NCI-H2196 (cell line): ENCODE measurements at regions not wholly inside any gene's neighbourhood (a gene's known extent, or its start where the extent isn't known, plus 50 kb on each side); places are given as distances from the start of the nearest gene placed in this dataset.
"Not testable (repeated sequence)": the region's sequence is repeated elsewhere in the genome, so short reads cannot be mapped to it uniquely, and the experiment has no call there.

Experiments
- DNase-seq: peaks from one replicate; lab custom pipeline; 2025; ENCODE audit not compliant: unreplicated experiment; lab: John Stamatoyannopoulos, UW

DNA sequence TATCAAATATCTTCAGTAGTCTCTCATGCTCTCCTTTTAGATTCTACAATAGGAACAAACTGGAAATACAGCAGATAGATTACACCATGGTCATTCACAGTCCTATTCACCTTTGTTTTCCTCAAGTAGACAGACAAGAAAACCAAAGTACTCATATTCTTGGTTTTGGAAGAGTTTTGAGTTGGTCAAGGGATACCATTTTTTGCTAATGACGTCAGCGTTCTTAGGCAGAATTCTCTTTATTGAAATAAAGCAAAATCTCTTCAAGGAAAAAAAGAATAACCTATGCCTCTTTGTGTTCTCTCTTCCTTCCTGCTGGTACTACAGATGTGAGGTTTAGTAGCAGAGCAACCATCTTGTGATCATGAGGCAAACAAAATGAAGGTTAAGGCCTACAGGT is 268.3 kb upstream of the PDZRN3 start:
- no peak for DNase-seq

DNA sequence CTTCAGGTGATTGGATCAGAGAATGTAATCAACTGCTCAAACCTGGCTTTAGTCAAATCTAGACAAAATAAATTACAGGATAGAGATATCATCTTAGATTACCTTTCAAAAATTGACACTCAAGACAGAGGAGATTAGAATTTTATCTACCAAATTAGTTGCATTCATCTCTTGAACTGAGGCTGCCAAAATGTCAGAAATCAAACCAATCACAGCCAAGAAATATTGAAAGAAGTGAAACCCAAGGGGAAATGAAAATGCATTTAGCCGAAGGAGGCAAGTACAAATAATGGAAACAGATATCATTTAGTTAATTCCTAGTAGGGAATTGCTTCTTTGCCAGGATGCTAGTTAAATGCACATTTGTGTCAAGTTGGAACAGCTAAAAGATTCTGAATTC is 261.1 kb upstream of the PDZRN3 start:
- DNase-seq, result no peak

DNA sequence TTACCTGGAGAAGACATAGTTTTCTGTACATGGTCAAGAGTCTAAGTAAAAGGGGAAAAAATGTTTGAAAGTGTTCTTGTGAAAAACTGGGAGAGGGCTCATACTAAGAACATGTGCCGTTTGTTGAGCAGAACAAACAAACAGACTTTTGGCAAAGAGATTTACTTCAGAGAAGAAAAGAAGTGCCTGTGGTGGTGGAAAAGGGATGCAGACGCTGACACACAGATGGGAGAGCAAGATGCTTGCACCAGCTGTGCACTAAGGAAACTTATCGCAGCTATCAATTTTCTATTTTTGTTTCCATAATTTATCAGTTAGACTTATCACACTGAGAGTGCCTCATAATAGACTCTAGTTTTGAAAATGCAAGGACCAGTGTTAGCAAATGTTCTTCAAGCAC is 259.6 kb upstream of the PDZRN3 start:
- no peak for DNase-seq

DNA sequence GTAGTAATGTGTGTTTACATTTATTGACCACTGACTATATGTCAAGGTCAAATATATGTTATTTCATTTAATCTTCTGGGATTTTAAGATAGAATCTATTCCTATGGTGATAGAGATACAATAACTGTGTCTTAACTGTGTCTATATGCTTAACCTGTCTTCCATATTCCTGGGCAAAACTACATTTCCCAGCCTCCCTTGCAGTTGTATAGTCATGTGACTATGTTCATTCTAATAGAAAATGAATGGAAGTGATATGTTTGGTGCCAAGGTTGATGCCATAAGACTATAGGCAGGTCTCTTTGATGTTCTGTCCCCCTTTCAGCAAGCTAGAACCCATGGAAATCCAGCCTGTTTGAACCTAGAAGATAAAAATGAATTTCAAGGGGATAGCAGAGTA is 258.8 kb upstream of the PDZRN3 start:
- no peak for DNase-seq

DNA sequence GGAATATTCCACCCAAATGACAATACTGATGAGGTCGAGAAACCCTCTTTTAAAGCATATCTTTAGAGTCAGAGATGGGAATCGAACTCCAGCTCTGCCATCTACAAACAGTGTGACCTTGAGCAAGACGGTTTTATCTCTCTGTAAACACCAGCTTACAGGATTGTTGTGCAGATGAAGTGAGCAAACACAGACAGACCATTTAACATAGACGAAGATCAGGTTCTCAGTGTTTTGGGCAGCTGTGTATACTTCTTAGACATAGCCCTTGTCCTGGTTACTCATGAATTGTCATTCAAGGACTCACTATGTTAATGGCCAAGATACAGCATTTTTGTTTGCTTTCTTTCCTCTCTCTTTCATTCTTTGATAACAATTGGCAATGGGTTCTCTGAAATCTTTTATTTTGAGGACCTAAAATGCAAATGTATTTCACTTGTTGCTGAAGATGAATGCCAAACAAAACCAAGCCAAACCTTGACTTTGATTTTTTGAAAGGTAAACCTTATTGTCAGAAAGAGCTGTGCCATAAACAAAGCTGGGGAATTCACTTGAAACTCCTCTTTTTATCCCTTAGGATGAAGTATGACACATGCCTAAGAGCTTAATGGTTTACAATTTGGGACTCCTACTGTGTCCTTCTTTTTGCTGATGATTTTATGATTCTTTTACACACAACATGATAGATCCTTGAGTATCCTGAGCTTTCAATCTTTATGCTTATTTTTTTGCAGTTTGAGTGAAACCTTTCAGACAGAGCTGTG is 250.0 kb upstream of the PDZRN3 start:
- DNase-seq, result no peak

DNA sequence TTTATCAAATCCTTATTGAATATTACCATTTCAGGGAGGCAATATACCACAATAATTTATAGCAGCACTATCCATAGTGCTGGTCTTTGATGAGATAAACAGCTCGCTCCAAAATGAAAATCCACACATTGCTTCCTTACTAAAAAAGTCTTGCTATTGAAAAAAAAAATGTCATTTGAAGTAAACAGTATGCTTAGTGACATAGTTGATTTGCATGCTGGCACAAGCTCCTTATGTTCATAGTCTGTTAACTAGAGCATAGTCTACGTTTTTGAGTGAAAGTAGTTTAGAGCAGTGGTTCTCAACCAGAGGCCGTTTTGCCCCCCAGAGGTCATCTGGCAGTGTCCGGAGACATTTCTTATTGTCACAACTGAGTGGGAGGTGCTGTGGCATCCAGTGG is 249.4 kb upstream of the PDZRN3 start:
- DNase-seq, result no peak

DNA sequence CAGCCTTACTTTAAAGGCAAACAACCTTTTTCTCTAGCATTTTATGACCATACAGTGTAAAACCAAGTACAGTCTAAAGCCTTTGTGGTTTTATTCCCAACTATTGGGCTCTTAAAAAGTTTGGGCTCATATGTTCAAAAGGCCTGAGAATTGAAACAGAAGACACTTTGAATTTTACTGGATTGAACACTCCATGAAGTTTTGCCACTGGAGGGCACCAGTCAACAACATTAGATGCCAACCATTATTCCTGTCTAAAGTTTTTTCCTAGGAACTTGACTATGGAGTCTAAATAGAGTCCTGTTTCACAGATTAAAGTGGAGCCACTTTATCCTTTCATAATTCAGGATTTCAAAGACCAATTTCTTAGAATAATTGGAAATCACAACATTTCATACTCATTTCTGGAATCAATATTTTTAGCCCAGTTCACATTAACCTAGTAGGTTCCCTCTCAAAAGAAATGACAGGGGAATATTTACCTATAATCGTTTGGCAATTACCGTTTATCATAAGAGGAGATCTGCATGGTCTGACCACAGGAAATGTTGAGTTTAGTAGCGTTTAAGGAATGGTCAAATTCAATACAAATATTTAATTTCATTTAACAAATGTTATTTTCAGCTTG is 244.1 kb upstream of the PDZRN3 start:
- DNase-seq, result peak; percentile 8

DNA sequence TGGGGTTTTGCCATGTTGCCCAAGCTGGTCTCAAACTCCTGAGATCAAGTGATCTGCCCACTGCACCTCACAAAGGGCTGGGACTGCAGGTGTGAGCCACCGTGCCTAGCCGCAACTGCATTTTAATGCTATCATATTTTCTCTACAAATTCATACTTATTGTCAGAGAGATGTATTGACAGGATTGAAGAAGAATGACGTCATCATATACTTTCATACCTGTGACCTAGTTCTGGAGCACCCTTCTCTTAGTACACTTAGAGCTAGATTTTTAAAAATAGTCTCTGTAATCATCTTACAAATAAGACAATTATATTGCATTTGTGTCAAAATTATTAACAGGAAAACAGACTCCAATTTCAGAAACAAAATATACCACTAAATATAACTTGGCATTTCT is 242.8 kb upstream of the PDZRN3 start:
- no peak for DNase-seq

DNA sequence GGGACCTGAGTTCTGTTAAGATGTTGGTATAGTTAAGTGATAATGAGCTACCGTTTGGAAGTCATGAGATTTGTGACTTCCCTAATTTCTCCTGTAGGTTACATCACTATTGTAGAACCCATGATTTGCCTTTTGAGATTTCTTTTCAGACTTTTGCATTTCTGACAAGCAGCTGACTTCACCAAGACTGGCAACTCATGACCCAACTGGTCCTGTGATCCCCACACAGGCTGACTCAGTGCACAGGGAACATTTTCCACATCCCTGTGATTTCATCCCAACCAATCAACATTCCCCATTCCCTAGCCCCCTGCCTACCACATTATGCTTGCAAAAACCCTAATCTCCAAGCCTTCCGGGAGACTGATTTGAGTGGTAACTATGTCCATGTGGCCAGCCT is 242.1 kb upstream of the PDZRN3 start:
- no peak for DNase-seq

DNA sequence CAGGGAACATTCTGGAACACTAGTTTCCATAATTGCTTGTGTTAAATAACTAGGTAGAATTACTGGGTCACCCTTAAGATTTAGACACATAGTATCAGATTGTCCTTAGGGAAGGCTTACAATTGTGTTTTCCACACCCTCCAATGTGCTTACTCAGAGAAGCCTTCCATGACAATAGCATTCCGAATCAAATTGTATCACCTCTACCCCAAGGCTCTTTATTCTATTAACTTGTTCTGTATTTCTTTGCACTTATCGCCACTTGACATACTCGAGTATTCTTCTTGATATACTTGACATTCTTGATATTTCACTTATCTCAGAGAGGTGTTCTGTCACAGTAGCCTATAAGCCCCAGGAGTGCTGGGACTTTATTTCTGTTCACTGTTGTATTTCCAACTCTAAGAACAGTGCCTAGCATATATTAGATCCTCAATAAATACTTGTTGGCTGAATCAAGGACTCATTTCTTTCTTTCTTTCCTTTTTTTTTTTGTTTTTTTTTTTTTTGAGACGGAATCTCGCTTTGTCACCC is 238.9 kb upstream of the PDZRN3 start:
- no peak for DNase-seq

DNA sequence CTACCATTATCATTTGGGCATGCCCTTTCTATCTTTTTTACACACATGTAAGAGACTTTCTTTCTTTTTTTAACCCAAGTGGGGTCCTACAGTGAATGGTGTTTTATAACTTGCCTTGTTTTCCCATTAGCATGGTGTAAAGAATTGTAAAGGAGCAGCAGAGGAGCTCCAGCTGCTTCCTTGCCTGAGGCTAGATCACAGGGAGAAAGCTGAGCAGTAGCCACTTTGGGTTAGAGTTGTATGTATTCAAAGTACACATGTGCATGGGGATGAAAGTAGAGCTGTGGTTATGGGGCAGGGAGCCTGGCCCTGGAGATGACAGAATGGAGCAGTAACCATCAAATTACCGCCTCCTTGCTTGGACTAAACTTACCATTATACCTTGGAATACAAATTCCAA is 231.1 kb upstream of the PDZRN3 start:
- no peak for DNase-seq

DNA sequence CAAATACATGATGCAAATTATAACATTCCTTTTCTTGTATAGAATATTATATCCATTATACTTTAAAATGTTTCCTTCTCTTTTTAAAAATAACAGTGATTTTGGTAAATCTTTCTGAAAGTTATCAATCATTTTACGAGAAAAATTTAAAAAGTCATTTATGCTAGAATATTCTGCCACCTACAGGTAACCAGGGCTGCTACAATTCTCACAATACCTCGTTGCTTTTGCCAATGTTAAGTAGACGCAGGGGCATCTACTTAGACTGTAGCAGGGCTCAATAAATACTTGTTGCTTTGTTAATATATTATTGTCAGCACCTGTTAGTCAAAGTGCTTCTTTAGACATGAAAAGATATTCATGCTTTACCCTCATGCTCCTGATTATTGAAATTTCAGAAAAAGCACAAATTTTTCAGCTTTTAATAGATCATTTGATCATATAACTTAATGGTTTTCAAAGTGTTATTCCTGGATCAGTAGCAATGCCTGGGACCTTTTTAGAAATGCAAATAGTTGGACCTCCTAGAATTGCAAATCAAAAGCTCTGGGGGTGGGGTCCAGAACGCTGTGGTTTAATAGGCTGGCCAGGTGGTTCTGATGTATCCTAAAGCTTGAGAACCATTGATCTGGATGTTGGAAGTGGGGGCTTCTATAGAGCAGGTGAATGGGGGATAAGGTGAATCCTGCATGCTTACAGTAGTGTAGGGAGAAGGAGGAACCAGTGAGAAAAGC is 223.6 kb upstream of the PDZRN3 start:
- peak; percentile 1 for DNase-seq

DNA sequence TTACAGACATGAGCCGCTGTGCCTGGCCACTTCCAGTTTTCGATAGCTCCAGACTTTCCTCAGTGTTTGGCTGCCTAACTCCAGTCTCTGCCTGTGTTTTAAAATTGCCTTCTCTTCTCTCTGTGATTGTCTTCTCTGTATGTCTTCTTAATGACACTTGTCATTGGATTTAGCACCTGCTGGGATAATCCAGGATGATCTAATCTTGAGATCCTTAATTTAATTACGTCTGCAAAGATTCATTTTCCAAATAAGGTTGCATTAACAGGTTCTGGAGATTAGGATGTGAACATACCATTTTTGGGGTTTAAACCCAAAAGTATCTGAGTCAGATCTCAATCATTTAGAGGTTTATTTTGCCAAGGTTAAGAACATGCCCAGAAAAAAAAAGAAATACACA is 222.2 kb upstream of the PDZRN3 start:
- no peak for DNase-seq

DNA sequence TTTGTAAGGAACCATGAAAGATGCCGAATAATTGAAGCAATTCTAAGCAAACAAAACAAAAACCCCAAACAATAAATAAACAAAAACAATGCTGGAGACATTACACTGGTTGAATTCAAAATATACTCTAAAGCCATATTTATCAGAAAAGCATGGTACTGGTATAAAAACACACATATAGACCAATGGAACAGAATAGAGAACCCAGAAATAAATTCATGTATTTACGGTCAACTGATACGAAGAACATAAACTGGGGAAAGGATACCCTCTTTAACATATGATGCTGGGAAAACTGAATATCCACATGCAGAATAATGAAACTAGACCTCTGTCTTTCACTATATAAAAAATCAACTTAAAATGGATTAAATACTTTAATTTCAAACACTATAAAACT is 214.3 kb upstream of the PDZRN3 start:
- no peak for DNase-seq

DNA sequence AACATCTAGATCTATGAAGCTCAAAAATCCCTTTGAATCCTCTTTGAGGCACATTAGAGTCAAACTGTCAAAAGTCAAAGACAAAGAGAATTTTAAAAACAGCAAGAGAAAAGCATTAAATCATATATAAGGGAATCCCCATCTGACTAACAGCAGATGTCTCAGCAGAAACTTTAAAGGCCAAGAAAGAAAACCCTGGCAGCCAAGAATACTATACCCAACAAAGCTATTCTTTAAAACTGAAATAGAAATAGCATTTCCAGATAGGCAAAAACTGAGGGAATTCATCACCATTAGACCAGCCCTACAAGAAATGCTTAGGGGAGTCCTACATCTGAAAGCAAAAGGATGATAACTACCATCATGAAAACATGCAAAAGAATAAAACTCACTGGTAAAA is 211.2 kb upstream of the PDZRN3 start:
- no peak for DNase-seq

DNA sequence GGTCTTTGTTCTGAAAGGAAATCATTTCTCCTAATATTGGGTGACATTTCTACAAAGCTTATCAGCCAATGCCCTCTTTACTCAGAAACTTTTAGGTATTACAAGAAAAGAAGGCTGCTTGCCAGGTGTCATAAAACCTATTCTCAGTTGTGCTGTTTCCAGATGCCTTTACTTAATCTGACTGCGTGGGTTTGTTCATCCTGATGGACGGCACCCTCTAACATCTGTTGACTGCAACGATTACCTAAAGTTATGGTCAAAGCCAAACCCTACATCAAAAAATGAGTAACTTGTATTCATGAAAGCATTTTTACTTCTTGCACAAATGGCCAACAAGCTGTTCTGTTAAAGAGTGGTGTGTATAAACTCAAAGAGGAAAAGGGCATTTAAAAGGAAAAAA is 207.7 kb upstream of the PDZRN3 start:
- no peak for DNase-seq

DNA sequence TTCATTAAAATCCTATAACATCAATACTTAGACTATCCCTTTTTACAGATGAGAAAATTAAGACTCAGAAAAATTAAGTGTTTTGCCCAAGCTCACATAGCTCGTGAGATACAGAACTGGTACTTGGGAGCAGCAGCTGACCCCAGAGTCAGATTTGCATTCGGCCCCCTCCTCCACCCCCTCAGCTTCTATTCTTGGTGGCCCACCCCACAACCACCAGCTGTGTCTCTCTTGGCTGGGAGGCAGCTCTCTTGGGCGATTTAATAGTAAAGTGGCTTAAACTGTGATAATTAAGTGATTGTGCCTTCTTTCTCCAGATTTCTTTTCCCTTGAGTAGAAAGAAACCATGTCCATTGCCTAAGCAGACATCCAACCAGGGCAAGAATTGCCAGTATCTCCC is 203.6 kb upstream of the PDZRN3 start:
- DNase-seq, result no peak

DNA sequence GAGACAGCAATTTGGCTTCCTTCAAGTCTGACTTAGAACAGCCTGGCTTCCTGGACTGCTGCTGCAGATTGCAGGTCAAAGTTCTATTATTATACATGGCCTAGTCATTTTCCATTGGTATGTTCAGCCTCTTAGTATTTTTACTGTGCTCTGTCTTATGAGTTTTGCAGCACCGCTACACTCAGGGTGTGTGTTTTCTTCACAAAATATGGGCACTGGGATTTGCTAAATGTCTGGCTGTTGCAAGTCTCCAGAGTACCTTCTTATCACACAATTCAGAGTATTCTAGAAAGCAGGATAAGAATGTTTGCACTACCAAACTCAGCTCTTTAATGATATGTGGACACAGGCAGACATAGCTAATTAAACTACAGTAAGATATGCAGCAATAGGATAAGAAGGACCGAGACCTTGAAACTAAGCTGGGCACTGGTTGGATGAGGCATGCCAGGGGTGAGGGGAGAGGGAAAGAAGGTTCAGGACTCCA is 203.0 kb upstream of the PDZRN3 start:
- no peak for DNase-seq

DNA sequence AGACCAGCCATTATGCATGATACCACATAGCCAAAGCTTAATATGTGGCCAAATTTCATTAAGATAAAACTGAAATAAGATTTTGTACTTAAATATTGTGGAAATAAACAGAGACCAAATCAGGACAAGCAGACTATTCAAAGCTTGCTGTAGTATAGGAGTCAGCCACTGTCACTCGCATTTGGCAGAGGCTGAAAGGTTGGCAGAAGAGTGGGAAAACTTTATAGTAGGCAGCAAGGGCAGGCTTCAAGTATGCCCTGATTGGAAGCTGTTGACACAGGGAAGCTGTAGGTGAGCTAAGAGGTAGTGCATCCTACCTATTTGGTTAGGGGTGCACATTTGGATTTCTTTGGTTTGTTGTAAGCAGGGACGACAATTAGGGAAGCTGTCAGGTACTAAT is 202.5 kb upstream of the PDZRN3 start:
- DNase-seq, result no peak

DNA sequence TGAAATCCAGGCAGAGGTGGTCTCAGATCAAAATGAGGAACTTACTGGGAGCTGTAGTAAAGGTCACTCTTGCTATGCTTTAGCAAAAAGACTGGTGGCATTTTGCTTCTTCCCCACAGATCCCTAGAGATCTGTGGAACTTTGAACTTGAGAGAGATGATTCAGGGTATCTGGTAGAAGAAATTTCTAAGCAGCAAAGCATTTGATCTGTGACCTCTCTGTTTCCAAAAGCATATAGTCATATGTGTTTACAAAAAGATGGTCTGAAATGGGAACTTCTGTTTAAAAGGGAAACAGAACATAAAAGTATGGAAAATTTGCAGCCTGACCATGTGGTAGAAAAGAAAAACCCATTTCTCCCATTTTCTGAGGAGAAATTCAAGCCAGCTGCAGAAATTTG is 196.2 kb upstream of the PDZRN3 start:
- not testable (repeated sequence) for DNase-seq

DNA sequence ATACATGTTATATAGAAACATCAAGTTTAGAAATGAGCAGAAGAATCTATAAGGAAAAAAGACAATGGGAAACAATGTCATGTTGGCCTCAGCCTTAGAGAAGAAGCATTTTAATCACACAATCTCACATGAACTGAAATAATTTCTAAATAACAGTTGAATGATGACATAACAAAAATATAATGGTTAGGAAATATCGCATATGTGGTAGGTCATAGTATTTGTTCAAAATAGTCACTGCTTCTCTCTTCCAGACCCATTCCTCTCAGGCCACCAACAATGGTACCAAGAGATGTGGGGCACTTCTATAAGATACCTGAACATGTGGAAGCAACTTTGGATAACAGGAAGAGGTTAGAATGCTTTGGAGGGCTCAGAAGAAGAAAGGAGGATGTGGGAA is 195.7 kb upstream of the PDZRN3 start:
- no peak for DNase-seq

DNA sequence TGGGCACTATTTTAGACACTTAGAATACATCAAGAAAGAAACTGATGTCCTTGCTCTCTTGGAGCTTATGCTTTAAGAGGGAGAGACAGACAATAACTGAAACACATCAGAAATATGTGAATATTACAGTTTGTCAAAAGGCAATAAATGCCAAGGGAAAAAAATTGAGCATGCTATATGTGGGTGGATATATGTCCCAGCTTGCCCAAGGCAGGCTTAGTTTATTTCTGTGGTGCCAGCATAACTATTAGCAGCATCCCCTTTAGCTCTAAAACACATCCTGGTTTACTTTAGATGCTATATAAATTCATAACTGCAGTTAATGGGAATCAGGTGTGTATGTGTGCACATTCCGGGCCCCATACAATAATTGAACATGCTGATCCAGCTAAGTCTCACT is 191.2 kb upstream of the PDZRN3 start:
- no peak for DNase-seq
